ENCODE measurements at regions not wholly inside any gene's neighbourhood (a gene's known extent, or its start where the extent isn't known, plus 50 kb on each side); places are given as distances from the start of the nearest gene placed in this dataset.

DNA sequence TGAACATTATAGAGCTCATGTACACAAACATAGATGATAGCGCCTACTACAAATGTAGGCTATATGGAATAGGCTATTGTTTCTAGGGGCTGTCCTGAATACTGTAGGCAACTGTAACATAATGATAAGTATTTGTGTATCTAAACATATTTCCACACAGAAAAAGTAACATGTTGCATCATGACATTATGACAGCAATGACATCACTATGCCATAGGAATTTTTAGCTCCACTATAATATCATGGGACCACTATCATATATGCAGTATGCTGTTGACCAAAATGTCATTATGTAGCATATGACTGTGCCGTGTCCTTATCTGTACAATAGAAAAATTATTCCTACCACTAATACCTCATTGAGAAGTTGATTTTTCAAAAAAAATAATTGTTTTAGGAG lies 96.7 kb upstream of the SSTR1 start:
- Mint-ChIP-seq H3K27me3 (ENCODE audit: low read depth in 3 of 3) (peaks cover 0 to 2% (median 0%) of the 10 kb centered on the region in 3 donors), H3K4me3 (no peak overlapping the region), H3K27ac (no peak overlapping the region), H3K36me3 (no peaks in the 10 kb centered on the region), H3K9me3 (peaks cover 5 to 16% (median 9%) of the 10 kb centered on the region in 7 donors), H3K4me1 (no peaks in the 10 kb centered on the region)
- Histone ChIP-seq H3K4me1 (ENCODE audit: control insufficient read depth in 1 of 2, insufficient read depth in 2 of 2, low read length in 2 of 2) (no peaks in the 10 kb centered on the region), H4K20me1 (ENCODE audit: insufficient read depth, low read length) (no peaks in the 10 kb centered on the region), H3K4me2 (replicated peaks; ENCODE audit: extremely low read depth, low read length, poor library complexity, severe bottlenecking) (no peak overlapping the region), H3K9me3 (replicated peaks in 1 of 2; ENCODE audit: control insufficient read depth in 1 of 2, insufficient read depth in 1 of 2, low read length in 2 of 2) (peaks cover 0 to 6% of the 10 kb centered on the region in 2 donors), H3K9ac (ENCODE audit: insufficient read depth, low read length, poor library complexity, severe bottlenecking) (no peak overlapping the region), H3K79me2 (ENCODE audit: insufficient read depth, low read length) (no peaks in the 10 kb centered on the region), H3K27me3 (ENCODE audit: control insufficient read depth in 2 of 2, insufficient read depth in 2 of 2, low read length in 2 of 2) (no peaks in the 10 kb centered on the region), H3K4me3 (replicated peaks in 1 of 3; ENCODE audit: low read depth in 2 of 3, low read length in 3 of 3) (no peak overlapping the region), H2AFZ (ENCODE audit: insufficient read depth, low read depth, low read length, poor library complexity, severe bottlenecking) (no peak overlapping the region), H3K36me3 (replicated peaks in 1 of 2; ENCODE audit: control insufficient read depth in 1 of 2, insufficient read depth in 2 of 2, low read length in 2 of 2) (no peaks in the 10 kb centered on the region), H3K27ac (ENCODE audit: low read depth in 1 of 2, low read length in 2 of 2) (no peak overlapping the region)
- TF ChIP-seq, protein P1, sequence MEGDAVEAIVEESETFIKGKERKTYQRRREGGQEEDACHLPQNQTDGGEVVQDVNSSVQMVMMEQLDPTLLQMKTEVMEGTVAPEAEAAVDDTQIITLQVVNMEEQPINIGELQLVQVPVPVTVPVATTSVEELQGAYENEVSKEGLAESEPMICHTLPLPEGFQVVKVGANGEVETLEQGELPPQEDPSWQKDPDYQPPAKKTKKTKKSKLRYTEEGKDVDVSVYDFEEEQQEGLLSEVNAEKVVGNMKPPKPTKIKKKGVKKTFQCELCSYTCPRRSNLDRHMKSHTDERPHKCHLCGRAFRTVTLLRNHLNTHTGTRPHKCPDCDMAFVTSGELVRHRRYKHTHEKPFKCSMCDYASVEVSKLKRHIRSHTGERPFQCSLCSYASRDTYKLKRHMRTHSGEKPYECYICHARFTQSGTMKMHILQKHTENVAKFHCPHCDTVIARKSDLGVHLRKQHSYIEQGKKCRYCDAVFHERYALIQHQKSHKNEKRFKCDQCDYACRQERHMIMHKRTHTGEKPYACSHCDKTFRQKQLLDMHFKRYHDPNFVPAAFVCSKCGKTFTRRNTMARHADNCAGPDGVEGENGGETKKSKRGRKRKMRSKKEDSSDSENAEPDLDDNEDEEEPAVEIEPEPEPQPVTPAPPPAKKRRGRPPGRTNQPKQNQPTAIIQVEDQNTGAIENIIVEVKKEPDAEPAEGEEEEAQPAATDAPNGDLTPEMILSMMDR (IDR thresholded peaks at IDR 0.05) = no peak
- intact Hi-C loops (cut with micrococcal nuclease) = no loop called here
- no peak for DNase-seq
- no CpG with 5 or more reads among the region's 2 CpGs for WGBS (ENCODE audit: insufficient coverage)

DNA sequence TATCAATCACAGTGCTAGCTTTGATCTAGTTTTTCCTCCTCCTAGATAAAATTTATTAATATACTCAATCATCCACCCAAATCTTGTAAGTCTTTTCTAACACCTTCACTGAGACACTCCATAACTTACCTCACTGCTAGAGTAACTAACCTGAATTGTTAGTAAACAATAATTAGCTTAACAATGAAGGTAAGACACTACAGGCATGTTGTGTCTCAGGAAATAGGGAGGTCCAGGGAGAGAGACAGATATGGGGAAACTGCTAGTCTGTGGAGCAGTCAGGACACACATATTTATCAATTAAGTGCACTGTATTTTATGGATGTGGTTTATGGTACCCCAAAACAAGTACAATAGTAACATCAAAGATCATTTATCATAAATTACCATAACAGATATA lies 94.2 kb upstream of the SSTR1 start:
- H3K27ac ChIP-seq (ENCODE audit: low read depth in 1 of 2, low read length in 2 of 2) = no peak overlapping the region
- no peaks in the 10 kb centered on the region for H3K36me3 Mint-ChIP-seq
- no peaks in the 10 kb centered on the region for H3K27me3 ChIP-seq (ENCODE audit: control insufficient read depth in 2 of 2, insufficient read depth in 2 of 2, low read length in 2 of 2)
- H3K9me3 ChIP-seq (replicated peaks in 1 of 2; ENCODE audit: control insufficient read depth in 1 of 2, insufficient read depth in 1 of 2, low read length in 2 of 2) = peaks cover 0 to 4% of the 10 kb centered on the region in 2 donors
- TF ChIP-seq, protein P1 (IDR thresholded peaks at IDR 0.05) = no peak
- no peaks in the 10 kb centered on the region for H3K36me3 ChIP-seq (replicated peaks in 1 of 2; ENCODE audit: control insufficient read depth in 1 of 2, insufficient read depth in 2 of 2, low read length in 2 of 2)
- H3K4me1 ChIP-seq (ENCODE audit: control insufficient read depth in 1 of 2, insufficient read depth in 2 of 2, low read length in 2 of 2) = no peaks in the 10 kb centered on the region
- H3K4me1 Mint-ChIP-seq = no peaks in the 10 kb centered on the region
- H3K27ac Mint-ChIP-seq = no peak overlapping the region
- H3K4me2 ChIP-seq (replicated peaks; ENCODE audit: extremely low read depth, low read length, poor library complexity, severe bottlenecking) = no peak overlapping the region
- H3K4me3 Mint-ChIP-seq = no peak overlapping the region
- H3K27me3 Mint-ChIP-seq (ENCODE audit: low read depth in 3 of 3) = no peaks in the 10 kb centered on the region
- H2AFZ ChIP-seq (ENCODE audit: insufficient read depth, low read depth, low read length, poor library complexity, severe bottlenecking) = no peak overlapping the region
- DNase-seq = no peak
- H3K9me3 Mint-ChIP-seq = peaks cover 1 to 11% (median 2%) of the 10 kb centered on the region in 7 donors
- no peaks in the 10 kb centered on the region for H4K20me1 ChIP-seq (ENCODE audit: insufficient read depth, low read length)
- H3K79me2 ChIP-seq (ENCODE audit: insufficient read depth, low read length) = no peaks in the 10 kb centered on the region
- H3K9ac ChIP-seq (ENCODE audit: insufficient read depth, low read length, poor library complexity, severe bottlenecking) = no peak overlapping the region
- H3K4me3 ChIP-seq (replicated peaks in 1 of 3; ENCODE audit: low read depth in 2 of 3, low read length in 3 of 3) = no peak overlapping the region
- intact Hi-C loops (cut with micrococcal nuclease) = no loop called here

Measured in CD14-positive monocyte (primary cell).